ENCODE measurements at regions not wholly inside any gene's neighbourhood (a gene's known extent, or its start where the extent isn't known, plus 50 kb on each side); places are given as distances from the start of the nearest gene placed in this dataset.

DNA sequence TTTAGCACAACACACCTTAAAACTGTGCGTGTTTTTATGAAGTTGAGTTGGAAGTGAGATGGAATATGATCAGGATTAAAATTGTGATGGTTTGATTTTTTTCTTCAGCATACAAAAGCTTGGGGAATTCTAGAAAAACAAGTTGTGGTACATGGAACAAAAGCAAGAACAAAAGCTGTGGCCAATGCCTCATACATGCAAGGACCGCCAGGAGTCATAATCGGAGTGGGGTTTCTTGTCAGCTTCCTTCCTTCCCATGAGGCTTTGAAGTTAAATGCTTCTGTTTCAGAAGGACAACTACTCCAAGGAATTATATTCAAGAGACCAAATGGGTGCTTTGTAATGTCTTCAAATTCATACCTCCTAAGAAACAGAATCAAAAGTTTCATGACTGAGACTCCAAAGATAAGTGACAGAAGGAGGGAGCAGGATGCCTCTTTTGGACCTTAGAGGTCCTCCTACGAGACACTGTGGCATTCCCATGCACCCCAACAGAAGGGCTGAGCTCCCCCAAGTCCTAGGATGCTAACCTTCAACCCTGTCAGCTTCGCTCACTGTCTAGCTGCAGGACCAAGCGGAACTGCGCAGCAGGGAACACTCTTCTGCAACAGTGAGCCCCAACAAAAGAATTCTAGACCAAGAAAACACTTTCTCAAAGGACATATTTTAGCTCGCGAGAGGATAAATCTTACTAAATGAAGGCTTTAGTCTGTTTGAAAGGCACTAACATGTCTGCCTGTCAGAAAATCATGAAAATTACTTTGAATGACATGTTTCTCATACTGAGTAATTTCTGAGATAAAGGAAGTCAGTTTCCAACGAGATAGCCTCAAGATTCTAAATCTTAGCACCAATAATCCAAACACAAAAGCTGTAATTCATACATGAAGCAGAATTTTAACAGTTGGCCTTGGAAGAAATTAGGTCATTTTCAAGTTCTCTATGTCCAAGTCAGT lies 108.5 kb upstream of the NHSL1 start:
- no peak for DNase-seq (ENCODE audit: low read depth in 3 of 3, low spot score in 2 of 3)

DNA sequence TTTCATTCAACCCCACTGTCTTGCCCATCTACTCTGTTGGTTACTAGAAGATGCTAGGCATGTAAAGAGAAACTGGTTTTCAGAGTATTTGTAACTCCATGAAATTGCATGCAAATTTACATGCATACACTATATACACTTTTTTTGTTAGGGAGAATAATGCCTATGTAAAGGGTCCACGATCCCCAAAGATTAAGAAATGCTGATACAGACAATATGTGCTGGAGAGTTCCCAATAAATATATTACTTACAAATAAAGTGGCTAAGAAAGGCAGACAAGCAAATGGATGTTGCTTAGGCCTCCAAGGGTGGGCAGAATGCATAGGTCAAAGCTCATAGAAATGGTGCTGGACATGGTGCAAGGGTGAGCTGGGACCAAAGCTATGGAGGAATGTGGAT lies 109.6 kb upstream of the NHSL1 start:
- DNase-seq (ENCODE audit: low read depth in 3 of 3, low spot score in 2 of 3): no peak

DNA sequence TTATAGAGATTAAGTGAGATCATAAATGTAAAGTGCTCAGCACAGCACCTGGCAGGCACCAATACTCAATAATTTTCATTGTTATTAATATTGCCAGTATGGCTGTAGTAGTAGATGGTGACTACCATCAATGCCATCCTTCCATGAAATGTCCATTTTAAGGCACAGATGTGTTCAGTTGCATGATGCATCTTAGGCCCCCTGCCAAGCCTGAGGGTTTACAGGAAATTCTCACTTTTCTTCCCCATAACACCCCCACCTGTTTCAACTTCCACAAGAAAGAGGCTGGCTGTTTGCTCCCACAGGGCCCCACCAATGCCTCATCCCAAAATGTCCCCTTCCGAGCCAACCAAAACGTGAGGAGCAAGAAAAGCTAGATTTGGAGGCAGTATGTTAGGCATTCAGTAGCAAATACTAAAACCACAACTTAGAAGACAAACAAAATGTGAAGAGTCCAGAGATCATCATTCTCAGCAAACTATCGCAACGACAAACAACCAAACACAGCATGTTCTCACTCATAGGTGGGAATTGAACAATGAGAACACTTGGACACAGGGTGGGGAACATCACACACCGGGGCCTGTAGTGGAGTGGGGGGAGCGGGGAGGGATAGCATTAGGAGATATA lies 110.6 kb upstream of the NHSL1 start:
- no peak for DNase-seq (ENCODE audit: low read depth in 3 of 3, low spot score in 2 of 3)

DNA sequence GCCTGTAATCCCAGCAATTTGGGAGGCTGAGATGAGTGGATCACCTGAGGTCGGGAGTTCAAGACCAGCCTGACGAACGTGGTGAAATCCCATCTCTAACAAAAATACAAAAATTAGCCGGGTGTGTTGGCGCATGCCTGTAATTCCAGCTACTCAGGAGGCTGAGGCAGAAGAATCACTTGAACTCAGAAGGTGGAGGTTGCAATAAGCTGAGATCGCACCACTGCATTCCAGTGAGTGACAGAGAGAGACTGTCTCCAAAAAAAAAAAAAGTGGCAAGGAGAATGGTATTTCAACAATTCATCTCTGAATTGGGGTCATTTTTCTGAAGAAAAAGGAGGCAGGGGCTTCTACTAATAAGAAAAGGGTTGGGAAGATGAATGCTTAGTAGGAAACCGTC lies 111.5 kb upstream of the NHSL1 start:
- no peak for DNase-seq (ENCODE audit: low read depth in 3 of 3, low spot score in 2 of 3)

DNA sequence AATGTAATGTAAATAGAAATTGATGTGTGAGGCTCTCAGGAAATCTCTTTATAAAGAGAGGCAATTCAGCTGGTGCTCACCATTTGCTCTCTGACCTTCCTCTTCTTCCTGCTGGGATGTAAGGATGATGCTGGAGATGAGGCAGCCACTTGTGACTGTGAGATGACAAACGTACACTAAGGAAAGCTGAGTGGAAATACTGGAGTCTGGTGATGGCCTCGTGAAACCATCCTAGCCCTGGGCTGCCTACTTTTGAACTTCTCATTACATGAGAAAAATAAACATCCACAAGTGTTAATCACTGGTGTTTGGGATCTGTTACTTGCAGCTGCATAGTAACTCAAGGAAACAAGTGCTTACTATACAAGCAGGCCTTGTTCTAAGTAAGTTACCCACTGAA lies 114.9 kb upstream of the NHSL1 start:
- DNase-seq (ENCODE audit: low read depth in 3 of 3, low spot score in 2 of 3): no peak

DNA sequence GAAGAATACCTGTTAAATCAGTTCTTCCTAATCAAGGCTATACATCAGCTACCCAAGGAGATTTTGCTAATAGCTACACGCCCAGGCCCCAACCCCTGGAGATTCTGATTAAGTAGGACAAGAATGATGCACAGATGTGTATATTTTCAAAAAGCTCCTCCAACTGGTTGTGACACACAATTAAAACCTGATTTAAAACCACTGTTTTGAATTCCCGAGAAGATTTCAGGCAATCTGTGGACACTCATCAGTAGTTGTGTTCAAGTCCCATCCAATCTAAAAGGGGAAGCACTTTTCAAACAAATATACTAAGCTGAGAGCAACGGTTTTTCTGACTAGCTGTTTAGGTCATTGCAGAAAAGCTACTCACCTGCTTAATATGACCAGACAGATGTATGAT lies 118.9 kb upstream of the NHSL1 start:
- DNase-seq (ENCODE audit: low read depth in 3 of 3, low spot score in 2 of 3): no peak

DNA sequence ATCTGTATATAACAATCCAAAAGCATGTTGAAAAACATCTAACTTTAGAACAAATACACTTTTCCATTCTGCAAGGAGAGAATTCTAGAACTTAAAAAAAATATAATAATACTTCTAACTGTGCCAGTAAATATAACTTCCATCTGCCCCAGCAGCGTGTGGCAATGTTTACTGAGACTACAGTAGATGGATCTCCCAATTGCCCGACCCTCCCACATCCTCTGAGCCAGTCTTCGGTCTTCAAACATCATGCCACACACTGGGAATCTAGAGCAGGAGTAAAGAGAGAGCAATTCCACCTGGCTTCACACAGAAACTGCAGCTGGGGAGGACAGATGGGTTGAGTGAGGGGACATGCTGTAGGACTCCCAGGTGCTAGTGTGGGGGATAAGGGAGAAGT lies 121.3 kb upstream of the NHSL1 start:
- DNase-seq (ENCODE audit: low read depth in 3 of 3, low spot score in 2 of 3): no peak

DNA sequence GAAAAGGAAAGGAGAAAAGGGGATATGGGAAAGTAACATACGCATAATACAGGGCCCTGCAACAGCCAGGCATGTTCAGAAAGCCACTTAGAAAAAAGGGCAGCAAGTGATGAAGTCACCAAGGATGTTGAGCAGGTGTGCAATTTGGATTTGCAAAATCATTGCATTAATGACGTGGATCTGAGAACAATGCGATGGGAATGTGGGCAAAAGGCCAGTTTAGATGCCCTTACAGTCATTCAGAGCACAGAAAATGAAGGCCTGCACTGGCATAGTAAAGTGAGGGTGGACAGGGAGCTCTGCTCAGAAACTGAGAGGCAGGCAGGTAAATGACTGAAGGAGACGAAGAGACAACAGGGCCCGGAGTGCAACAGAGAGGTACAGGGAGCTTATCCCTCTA lies 123.7 kb upstream of the NHSL1 start:
- no peak for DNase-seq (ENCODE audit: low read depth in 3 of 3, low spot score in 2 of 3)

DNA sequence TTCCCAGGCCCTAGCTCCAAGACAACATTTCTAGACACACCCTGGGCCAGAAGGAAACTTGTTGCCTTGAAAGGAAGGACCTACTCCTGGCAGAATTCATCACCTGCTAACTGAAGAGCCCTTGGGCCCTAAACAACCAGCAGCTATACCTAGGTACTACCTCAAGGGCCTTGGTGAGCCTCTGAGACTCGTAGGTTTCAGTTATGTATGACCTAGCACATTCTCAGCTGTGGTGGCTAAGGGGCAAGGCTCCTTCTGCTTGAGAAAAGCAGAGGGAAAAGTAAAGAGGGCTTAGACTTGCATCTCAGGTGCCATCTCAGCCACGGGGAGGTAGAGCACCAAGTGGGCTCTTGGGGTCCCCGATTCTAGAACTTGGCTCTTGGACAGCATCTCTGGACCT lies 132.3 kb upstream of the NHSL1 start:
- no peak for DNase-seq (ENCODE audit: low read depth in 3 of 3, low spot score in 2 of 3)

DNA sequence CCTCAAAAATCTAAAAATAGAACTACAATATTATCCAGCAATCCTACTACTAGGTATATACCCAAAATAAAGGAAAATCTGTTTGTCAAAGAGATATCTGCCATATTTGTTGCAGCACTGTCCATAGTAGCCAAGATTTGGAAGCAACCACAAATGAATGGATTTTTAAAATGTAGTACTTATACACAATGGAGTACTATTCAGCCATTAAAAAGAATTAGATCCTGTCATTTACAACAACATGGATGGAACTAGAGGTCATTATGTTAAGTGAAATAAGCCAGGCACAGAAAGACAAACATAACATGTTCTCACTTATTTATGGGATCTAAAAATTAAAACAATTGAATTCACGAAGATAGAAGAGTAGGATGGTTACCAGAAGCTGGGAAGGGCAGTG lies 135.7 kb upstream of the CCDC28A start:
- DNase-seq (ENCODE audit: low read depth in 3 of 3, low spot score in 2 of 3): no peak

DNA sequence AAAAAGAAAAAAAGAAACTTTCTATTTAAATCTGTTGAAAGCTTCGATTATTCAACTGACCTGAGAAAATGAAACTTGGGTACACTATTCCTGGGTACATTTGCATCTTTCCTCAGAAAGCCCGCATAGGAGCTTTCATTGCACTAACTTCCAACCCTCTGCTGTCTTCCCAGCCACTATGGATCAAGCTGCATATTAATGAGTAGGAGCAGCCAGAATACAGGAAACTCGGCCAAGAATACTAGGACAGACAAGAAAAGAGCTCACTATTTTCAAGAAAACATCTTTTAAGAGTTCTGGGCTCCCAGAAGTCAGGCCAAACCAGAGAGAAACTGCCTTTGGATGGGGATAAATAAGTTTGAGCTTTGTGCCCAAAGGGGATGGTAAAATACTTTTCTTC lies 135.0 kb upstream of the CCDC28A start:
- no peak for DNase-seq (ENCODE audit: low read depth in 3 of 3, low spot score in 2 of 3)

DNA sequence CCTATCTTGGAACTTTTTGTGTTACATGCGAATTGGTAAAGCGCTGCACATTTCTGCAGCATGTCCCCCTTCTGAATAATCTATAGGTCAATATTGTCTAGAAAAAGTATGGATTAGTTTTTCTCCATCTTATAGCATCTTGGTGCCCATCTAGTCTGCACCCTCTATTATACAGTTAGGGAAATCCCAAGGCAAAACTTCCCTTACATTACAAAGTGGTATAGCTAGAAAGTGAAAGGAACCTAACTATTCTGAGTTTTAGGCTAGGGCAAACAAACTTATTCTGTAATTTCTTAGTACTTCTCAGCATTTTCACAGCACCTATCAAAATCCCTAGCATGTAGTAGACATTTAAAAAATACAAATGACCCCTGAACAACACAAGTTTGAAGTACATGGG lies 133.5 kb upstream of the CCDC28A start:
- no peak for DNase-seq (ENCODE audit: low read depth in 3 of 3, low spot score in 2 of 3)

DNA sequence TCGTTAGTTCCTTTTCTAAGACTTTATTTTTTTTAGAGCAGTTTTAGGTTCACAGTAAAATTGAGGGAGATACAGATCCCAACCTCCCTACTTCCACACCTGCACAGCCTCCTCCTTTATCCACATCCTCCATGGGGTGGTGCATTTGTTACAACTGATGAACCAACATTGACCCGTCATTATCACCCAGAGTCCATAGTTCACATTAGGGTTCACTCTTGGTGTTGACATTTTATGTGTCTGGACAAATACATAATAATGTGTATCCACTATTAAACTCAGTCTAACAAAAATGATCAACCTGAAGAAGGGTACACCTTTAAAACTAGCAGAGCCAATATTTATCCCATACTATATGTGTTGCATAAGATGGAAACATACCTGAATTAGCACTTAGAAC lies 130.4 kb upstream of the CCDC28A start:
- no peak for DNase-seq (ENCODE audit: low read depth in 3 of 3, low spot score in 2 of 3)

DNA sequence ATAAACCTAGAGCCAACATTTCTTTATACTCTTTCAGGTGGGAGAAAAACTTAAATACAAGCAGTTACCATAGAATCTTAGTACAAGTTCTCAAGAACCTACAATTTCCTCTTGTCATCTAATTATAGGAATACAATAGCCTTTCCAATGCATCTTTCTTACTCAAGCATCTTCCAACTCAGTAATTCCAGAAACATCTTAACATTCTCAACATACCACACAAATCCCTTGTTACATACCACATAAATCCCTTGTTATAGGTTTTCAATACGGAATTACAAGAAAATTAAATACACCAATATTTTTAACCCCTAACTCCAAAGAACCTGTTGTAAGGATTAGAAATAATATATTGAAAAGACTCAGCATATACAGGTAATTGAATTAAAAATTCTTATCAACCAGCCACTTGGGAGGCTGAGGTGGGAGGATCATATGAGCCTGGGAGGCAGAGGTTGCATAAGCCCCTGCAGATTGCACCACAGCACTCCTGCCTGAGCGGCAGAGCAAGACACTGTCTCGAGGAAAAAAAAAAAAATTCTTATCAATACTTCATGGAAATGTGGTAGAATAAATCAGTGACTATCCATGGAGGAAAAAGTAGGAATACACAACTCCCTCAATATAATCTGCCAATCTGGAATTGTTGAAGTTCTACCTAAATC lies 127.5 kb upstream of the CCDC28A start:
- DNase-seq (ENCODE audit: low read depth in 3 of 3, low spot score in 2 of 3): no peak

DNA sequence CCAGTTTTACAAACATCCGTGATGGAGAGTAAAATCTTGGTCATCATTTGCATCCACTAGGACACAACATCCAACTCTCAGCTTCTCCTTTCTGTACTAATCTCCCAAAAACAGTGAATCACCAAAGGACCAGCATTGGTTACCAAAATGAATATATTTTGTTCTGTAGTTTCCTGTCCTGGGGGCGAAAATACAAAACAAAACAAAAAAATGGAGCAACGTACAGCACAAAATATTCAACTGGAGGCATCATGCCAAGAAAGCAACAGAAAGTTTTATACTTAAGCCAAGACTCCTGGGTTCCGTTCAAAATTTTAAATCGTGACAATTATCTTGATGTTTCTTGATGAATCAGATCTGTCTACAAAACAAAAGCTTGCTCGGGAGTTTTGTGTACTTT lies 126.6 kb upstream of the CCDC28A start:
- peak in 2 of 3 donors; percentile 5 to 8 for DNase-seq (ENCODE audit: low read depth in 3 of 3, low spot score in 2 of 3)

DNA sequence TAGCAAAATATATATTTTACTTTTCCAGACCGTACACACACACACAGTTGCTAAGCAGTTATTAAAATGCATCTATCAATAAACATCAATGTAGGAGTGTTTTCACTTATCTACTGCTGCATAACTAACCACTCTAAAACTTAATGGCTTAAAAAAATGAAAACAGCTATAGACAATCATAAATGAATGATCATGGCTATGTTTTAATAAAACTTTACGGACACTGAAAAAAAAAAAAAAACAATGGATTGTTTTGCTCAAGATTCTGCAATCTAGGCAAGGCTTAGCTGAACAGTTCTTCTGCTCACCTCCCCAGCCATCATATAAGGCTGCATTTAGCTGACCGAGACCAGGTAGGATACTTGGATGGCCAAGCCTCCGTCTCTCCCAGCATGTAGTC lies 125.4 kb upstream of the CCDC28A start:
- no peak for DNase-seq (ENCODE audit: low read depth in 3 of 3, low spot score in 2 of 3)

DNA sequence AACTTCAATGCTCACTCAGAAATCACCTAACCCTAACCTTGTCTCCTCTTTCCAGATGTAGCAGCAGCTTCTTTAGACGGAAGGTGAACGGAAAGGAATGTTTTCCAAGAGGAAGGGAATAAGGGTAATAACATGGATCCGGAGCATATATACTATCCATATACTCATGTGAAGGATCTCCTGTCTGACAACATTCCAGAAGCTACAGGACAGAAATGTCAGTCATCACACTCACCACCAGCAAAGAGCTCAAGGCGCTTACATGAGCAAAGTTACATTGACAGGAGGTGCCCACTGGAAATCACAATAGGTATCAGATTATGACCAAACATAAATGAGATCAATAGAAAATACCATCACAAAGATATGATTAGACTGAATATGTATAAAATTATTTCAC lies 122.1 kb upstream of the CCDC28A start:
- no peak for DNase-seq (ENCODE audit: low read depth in 3 of 3, low spot score in 2 of 3)

DNA sequence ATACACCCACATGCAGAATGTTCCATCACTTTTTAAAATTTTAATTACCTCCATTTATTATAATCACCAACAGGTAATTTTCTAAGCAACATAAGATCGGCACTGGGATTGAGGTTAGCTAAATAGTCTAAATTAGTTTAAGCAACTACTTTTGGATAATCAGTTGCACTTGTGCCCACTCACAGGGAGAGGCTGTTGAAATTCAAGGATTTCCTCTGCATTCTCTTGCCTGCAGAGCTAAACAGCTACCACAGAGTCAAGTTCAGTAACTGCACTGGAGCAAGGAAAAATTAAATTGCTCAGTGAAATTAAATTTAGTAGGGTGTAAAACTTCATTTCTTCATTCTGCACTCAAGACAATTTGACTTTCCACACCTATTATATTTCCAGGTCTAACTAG lies 120.7 kb upstream of the CCDC28A start:
- DNase-seq (ENCODE audit: low read depth in 3 of 3, low spot score in 2 of 3): no peak

DNA sequence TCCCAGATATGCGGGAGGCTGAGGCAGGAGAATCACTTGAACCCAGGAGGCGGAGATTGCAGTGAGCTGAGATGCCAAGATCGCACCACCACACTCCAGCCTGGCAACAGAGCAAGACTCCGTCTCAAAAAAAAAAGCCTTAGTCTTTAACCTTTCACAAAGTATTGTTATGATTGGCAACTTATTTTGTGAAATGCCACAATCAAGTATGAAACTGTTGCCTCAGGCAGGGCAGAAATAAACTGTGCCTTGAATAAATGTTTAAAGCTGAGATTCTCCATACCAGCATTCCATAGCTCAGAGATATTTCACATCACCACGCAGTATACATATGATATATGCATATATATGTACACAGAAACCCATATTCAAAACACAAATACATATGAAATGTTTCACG lies 120.1 kb upstream of the CCDC28A start:
- no peak for DNase-seq (ENCODE audit: low read depth in 3 of 3, low spot score in 2 of 3)

DNA sequence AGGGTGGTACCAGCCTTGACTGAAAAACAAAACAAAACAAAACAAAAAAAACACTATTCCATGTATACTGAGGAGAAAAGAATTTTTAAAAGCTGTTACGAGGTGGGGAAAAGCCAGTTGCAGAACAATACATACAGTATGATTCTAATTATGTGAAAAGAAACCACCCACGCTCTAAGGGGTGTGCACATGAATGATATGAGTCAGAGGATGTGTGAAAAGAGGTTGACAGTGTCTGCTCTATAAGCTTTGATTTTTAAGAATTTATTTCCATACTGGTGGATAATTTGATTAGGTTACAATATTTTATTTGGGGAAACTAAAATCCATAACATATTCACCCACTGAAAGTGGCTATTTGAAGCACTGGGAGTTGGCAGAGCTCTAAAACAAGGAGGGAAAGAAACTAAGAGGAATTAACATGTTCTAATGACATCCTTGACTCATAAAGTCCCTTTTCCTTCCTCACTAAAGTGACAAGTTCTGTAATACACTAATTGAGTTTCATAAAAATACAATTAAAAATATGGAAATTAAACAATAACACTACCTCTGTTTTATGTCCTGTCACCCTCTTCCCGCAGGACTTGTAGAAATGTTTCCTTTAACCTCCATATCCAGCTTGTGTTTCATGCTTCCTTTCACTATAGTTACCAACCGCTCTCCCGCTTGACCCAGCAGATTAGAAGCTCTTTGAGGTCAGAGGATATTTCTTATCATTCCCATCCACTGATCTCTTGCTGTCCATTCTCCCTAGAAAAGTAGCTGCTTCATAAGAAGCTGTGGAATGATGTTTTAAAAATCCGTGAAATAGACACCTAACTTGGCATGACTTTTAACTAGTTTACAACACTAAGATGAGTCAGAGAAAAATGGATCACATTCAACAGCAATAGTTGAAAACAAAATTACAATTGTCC lies 118.6 kb upstream of the CCDC28A start:
- no peak for DNase-seq (ENCODE audit: low read depth in 3 of 3, low spot score in 2 of 3)

DNA sequence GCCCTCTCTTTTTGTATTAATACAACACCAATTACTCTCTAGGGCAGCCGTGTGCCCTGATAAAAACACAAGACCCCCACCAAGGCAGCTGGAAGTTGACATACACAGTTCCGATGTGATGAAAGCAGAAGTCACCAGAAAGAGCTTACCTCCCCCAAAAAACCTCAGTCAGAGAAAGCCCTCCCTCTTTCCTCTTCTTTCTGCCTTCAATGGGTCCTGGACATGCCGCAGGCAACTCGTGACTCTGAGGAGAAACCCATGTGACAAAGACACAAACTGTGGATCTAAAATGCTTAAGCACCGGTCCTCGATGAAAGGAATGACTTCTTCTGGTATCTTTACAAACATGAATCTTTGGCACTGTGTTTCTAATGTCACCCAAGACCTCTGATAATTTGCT lies 117.7 kb upstream of the CCDC28A start:
- no peak for DNase-seq (ENCODE audit: low read depth in 3 of 3, low spot score in 2 of 3)
